HepG2 (cell line): ENCODE measurements at regions not wholly inside any gene's neighbourhood (a gene's known extent, or its start where the extent isn't known, plus 50 kb on each side); places are given as distances from the start of the nearest gene placed in this dataset.

ENCODE experiments used
- ATAC-seq: fragments of 200-7000 bp; cut with Tn5 transposase; 3 replicates; pipeline ENCODE4 v1.9.1; 2020; ENCODE audit warnings: mild to moderate bottlenecking, moderate library complexity
- BruUV-seq: library from RNA; stranded (reverse); fragments of 400-500 nt; replicated peaks from 2 replicates; lab custom pipeline; 2021; lab: Mats Ljungman, UMichigan
- CTCF ChIA-PET: fragments of 300-600 bp; formaldehyde crosslinking; extraction: SDS; loops from one replicate; lab custom pipeline; 2021; ENCODE audit warnings: low total read pairs, inconsistent platforms, low intra/inter-chr PET ratio; lab: Yijun Ruan, JAX
- POLR2A ChIA-PET: fragments of 350-600 bp; sonication (Branson Sonifier 250); formaldehyde crosslinking; loops from one replicate; lab custom pipeline; 2020; ENCODE audit warnings: antibody characterized with exemption, inconsistent platforms; lab: Yijun Ruan, JAX
- DNase-seq: peaks from one replicate; pipeline ENCODE4 v3.0.0-alpha.2; 2015; ENCODE audit warnings: low spot score
- FAIRE-seq: peaks from 3 replicates; lab custom pipeline; 2011; peaks lifted over from hg19 to GRCh38; lab: Jason Lieb, UNC
- H2AFZ ChIP-seq: one replicate; pipeline ENCODE4 v1.6.1; 2011; ENCODE audit warnings: low read length, inconsistent platforms
- H3K27ac ChIP-seq: fragments of 300-600 bp; 3 replicates; pipeline ENCODE4 v1.8.0; 2011; ENCODE audit warnings: mixed run types, mild to moderate bottlenecking, mixed read lengths, low read length, inconsistent platforms; ENCODE audit not compliant: insufficient read depth; ENCODE audit errors: extremely low read length
- H3K27me3 ChIP-seq, 2 experiments: fragments of 200-600 bp in 1 of 2; 2 replicates in 1 of 2; 3 replicates in 1 of 2; pipeline versions ENCODE4 v1.6.0 to v1.8.0; 2011; ENCODE audit warnings: low read length in 2 of 2, mild to moderate bottlenecking in 2 of 2, moderate library complexity in 2 of 2, inconsistent platforms in 1 of 2; ENCODE audit not compliant: insufficient read depth in 2 of 2, control insufficient read depth in 1 of 2
- H3K36me3 ChIP-seq, 2 experiments: fragments of 200-600 bp in 1 of 2; replicated peaks in 1 of 2; 2 replicates in 1 of 2; 3 replicates in 1 of 2; pipeline versions ENCODE4 v1.5.1 to v1.8.0; 2011; ENCODE audit warnings: low read length in 2 of 2, inconsistent platforms in 1 of 2; ENCODE audit not compliant: insufficient read depth in 2 of 2, control insufficient read depth in 1 of 2
- H3K4me1 ChIP-seq: 2 replicates; pipeline ENCODE4 v1.5.1; 2012; ENCODE audit warnings: low read length, inconsistent platforms; ENCODE audit not compliant: insufficient read depth
- H3K4me2 ChIP-seq: 2 replicates; pipeline ENCODE4 v1.6.0; 2011; ENCODE audit warnings: low read depth, low read length, inconsistent platforms
- H3K4me3 ChIP-seq, 3 experiments: fragments of 200-600 bp in 1 of 3; sonication (generic), shearing (Covaris generic) in 1 of 3; replicated peaks in 1 of 3; 2 replicates each; pipeline ENCODE4 v1.5.1; 2011 to 2016; ENCODE audit warnings: low read length in 3 of 3, inconsistent platforms in 2 of 3, low read depth in 2 of 3, mild to moderate bottlenecking in 2 of 3, control low read depth in 1 of 3, mixed read lengths in 1 of 3; ENCODE audit not compliant: insufficient read depth in 1 of 3
- H3K79me2 ChIP-seq: one replicate; pipeline ENCODE4 v1.6.1; 2011; ENCODE audit warnings: low read length, inconsistent platforms; ENCODE audit not compliant: insufficient read depth
- H3K9ac ChIP-seq: 2 replicates; pipeline ENCODE4 v1.6.0; 2011; ENCODE audit warnings: mild to moderate bottlenecking, low read depth, low read length, inconsistent platforms; ENCODE audit not compliant: insufficient read depth
- H3K9me3 ChIP-seq: 2 replicates; pipeline ENCODE4 v1.5.1; 2012; ENCODE audit warnings: mild to moderate bottlenecking, low read length
- H4K20me1 ChIP-seq: 2 replicates; pipeline ENCODE4 v1.6.0; 2011; ENCODE audit warnings: inconsistent platforms, mild to moderate bottlenecking, low read length, moderate library complexity; ENCODE audit not compliant: insufficient read depth
- ADNP ChIP-seq: sonication (generic); formaldehyde crosslinking; IDR thresholded peaks from 2 replicates; pipeline ENCODE4 v1.4.0; 2020; ENCODE audit warnings: missing genetic modification reagents
- CHCHD3 ChIP-seq: sonication (generic); formaldehyde crosslinking; IDR thresholded peaks from 2 replicates; pipeline ENCODE4 v1.8.0; 2022; ENCODE audit warnings: mild to moderate bottlenecking, missing genetic modification reagents, moderate library complexity
- CSRNP2 ChIP-seq: sonication (generic); formaldehyde crosslinking; conservative IDR thresholded peaks from 2 replicates; pipeline ENCODE4 v1.8.0; 2022; ENCODE audit warnings: low read depth, missing genetic modification reagents
- FOXC1 ChIP-seq: sonication (generic); formaldehyde crosslinking; IDR thresholded peaks from 2 replicates; pipeline ENCODE4 v1.8.0; 2022; ENCODE audit warnings: mild to moderate bottlenecking, missing genetic modification reagents, borderline replicate concordance
- GABPA ChIP-seq, 2 experiments: IDR thresholded peaks; 2 replicates each; pipeline ENCODE4 v1.6.1; 2011 to 2016; ENCODE audit warnings: low read depth in 2 of 2, low read length in 1 of 2, missing biosample characterization in 1 of 2, missing genetic modification characterization in 1 of 2
- HDAC1 ChIP-seq: sonication (generic); formaldehyde crosslinking; IDR thresholded peaks from 2 replicates; pipeline ENCODE4 v1.5.1; 2020; ENCODE audit warnings: mild to moderate bottlenecking, missing genetic modification reagents
- HES4 ChIP-seq: sonication (generic); formaldehyde crosslinking; IDR thresholded peaks from 2 replicates; pipeline ENCODE4 v1.9.0; 2021; ENCODE audit warnings: mild to moderate bottlenecking, missing genetic modification reagents, borderline replicate concordance
- IRF2 ChIP-seq: IDR thresholded peaks from 2 replicates; pipeline ENCODE4 v1.6.1; 2018; ENCODE audit warnings: missing genetic modification reagents, missing compliant biosample characterization
- KIAA2018 ChIP-seq: sonication (generic); formaldehyde crosslinking; IDR thresholded peaks from 2 replicates; pipeline ENCODE4 v1.5.0; 2020; ENCODE audit warnings: mild to moderate bottlenecking, missing genetic modification reagents, borderline replicate concordance
- PCBP2 ChIP-seq: fragments of 200-400 bp; formaldehyde crosslinking; optimal IDR thresholded peaks from 2 replicates; pipeline ENCODE3; 2018; ENCODE audit warnings: low read length, low read depth; ENCODE audit not compliant: poor library complexity, severe bottlenecking
- PTBP1 ChIP-seq: fragments of 200-400 bp; formaldehyde crosslinking; IDR thresholded peaks from 2 replicates; pipeline ENCODE4 v1.6.1; 2018; ENCODE audit warnings: low read length, low read depth; ENCODE audit not compliant: poor library complexity, severe bottlenecking
- RFXANK ChIP-seq: IDR thresholded peaks from 2 replicates; pipeline ENCODE4 v1.6.1; 2016
- RNF2 ChIP-seq: fragments of 450-650 bp; conservative IDR thresholded peaks from 2 replicates; pipeline ENCODE4 v1.6.1; 2016; ENCODE audit warnings: low read depth
- YY1 ChIP-seq: IDR thresholded peaks from 2 replicates; pipeline ENCODE4 v1.6.1; 2011; ENCODE audit warnings: low read length, low read depth, moderate library complexity, mild to moderate bottlenecking; ENCODE audit not compliant: insufficient read depth, insufficient replicate concordance
- ZC3H13 ChIP-seq: sonication (generic); formaldehyde crosslinking; IDR thresholded peaks from 2 replicates; pipeline ENCODE4 v1.8.1; 2023; ENCODE audit warnings: mild to moderate bottlenecking, missing genetic modification reagents, moderate library complexity
- ZNF556 ChIP-seq: sonication (generic); formaldehyde crosslinking; IDR thresholded peaks from 2 replicates; pipeline ENCODE4 v1.4.0; 2020; ENCODE audit warnings: mild to moderate bottlenecking, missing genetic modification reagents, borderline replicate concordance
- WGBS: methylation state at CpG from one replicate; pipeline ENCODE4 v1.1.6; 2017; ENCODE audit warnings: low lambda C conversion rate; 5-methylcytosine and 5-hydroxymethylcytosine counted together
- in situ Hi-C: cut with HindIII; loops from 2 replicates; pipeline ENCODE4 v1.10.0; 2017; ENCODE audit warnings: low pct_unique_long_range_greater_than_20kb; ENCODE audit not compliant: extremely low pct_ligation_motif_present
- intact Hi-C: fragments of 100-400 bp; cut with micrococcal nuclease; formaldehyde crosslinking; loops from one replicate; pipeline ENCODE4 v1.10.0; 2022; ENCODE audit not compliant: unreplicated experiment

- ATAC-seq (no peak), DNase-seq (no peak), FAIRE-seq (no peak)
- intact Hi-C loops, result no loop called here
- WGBS, result 13% methylated on average over 3 of the region's 3 CpGs
- CTCF ChIA-PET, result no interaction called here
- H3K79me2 ChIP-seq, result no peaks in the 10 kb centered on the region
- no peak overlapping the region for H3K4me3 ChIP-seq
- H3K4me1 ChIP-seq, result no peaks in the 10 kb centered on the region
- in situ Hi-C loops, result no loop called here
- POLR2A ChIA-PET, result no interaction called here
- no peak overlapping the region for H3K9ac ChIP-seq
- no peak overlapping the region for H3K4me2 ChIP-seq
- 0 out of 5 replicates have a peak, but pooled peaks cover 0 to 2% of the 10 kb centered on the region in 2 experiments for H3K27me3 ChIP-seq
- H3K27ac ChIP-seq, result no peak overlapping the region
- no peaks in the 10 kb centered on the region for H3K36me3 ChIP-seq
- H3K9me3 ChIP-seq, result no peaks in the 10 kb centered on the region
- no TSS peak for BruUV-seq
- no peaks in the 10 kb centered on the region for H4K20me1 ChIP-seq
- no peak overlapping the region for H2AFZ ChIP-seq
- TF ChIP-seq IRF2 (no peak), ZC3H13 (CRISPR knock-in tag) (no peak), KIAA2018 (CRISPR knock-in tag) (no peak), PTBP1 (no peak), ADNP (CRISPR knock-in tag) (no peak), HDAC1 (CRISPR knock-in tag) (no peak), RFXANK (no peak), GABPA (IDR thresholded peaks at IDR 0.05; ENCODE audit: low read depth, low read length) (no peak), GABPA (CRISPR knock-in tag; IDR thresholded peaks at IDR 0.05; ENCODE audit: low read depth) (no peak), PCBP2 (no peak), HES4 (CRISPR knock-in tag) (no peak), YY1 (no peak), CSRNP2 (CRISPR knock-in tag) (no peak), RNF2 (no peak), ZNF556 (CRISPR knock-in tag) (no peak), FOXC1 (CRISPR knock-in tag) (no peak), CHCHD3 (no peak)
These were observed 179.7 kb upstream of the TET2 start for GRCh38 chr4:104967034-104967401.
